HG02763 (cell line): ENCODE measurements at regions not wholly inside any gene's neighbourhood (a gene's known extent, or its start where the extent isn't known, plus 50 kb on each side); places are given as distances from the start of the nearest gene placed in this dataset.

Source experiments
- ATAC-seq: cut with Tn5 transposase; IDR thresholded peaks from one replicate; pipeline ENCODE4 v1.9.1; 2021; ENCODE audit warnings: mild to moderate bottlenecking, moderate library complexity; ENCODE audit not compliant: unreplicated experiment

DNA sequence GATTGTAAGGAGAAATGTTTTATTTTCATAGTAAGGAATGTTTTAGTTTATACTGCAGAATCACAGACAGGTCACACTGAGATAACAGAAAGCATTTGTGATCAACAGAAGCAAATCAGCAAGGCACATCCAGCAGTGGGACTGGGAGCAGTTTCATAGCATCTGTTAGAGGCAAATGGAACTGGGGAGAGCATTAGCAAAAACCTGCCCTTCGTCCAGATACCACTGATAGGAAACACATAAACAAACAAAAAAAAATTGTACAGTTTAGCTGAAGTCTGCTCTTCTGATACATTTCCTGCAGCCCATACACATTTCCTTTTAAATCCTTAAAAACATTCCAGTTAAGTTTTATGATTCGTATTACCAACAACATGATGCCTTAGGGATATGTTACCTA is 374.3 kb downstream of the PCDH7 start:
- ATAC-seq = no peak

DNA sequence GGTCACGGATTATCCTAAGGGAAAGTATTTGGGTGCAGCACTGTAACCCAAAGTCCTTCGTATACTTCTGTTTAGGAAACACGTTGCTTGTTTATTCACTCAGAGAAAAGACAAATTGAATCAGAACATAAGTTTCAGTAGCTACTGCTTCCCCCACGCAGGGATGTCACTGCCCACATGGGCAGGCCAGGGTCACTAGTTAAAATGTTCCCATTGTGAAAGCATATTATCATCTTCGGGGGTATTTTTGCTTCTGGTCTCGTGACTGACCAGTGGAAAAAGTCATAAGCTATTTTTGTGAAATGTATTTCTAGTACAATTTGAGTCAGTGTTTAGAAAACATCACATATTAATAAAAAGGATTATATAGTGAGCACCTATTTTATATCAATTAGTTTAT is 377.8 kb downstream of the PCDH7 start:
- ATAC-seq = no peak

DNA sequence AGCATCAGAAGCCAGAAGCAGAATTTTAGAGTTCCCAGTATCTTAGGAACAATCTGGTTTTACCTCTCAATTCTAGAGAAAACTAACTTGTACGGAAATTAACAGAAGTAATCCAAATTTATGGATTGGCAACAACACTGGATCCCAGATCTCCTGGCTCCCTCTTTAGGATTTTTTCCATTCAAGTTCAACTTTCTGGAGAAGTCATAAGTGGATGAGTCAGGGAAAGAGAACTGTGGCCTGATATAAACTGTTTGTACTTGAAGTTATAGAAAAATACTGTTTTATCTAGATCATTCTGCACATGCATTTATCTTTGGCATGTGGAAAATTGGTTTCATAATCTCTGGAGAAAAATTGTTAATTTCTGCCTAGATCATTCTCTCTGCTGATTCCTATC is 380.4 kb downstream of the PCDH7 start:
- no peak for ATAC-seq

- no peak for ATAC-seq
Measured at GRCh38 chr4:31104043-31104442, 383.9 kb downstream of the PCDH7 start.

DNA sequence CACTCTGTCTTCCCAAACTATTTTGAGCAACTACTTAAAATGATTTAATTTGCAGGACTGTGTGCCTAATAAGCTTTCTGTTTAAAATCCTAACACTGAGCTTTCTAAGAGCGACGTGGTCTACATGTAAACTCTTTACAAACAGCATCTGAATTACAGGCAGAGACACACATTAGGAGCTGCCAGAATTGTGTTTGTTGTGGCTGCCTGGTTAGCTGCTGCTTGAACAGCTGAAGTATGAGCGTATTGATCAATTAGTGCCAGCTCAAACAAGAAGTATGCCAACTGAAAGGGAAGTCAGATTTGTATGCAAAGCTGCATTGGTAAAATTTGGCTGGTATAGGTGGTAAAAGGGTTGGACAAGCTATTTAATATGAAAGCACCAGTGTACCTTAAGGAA is 384.4 kb downstream of the PCDH7 start:
- no peak for ATAC-seq

DNA sequence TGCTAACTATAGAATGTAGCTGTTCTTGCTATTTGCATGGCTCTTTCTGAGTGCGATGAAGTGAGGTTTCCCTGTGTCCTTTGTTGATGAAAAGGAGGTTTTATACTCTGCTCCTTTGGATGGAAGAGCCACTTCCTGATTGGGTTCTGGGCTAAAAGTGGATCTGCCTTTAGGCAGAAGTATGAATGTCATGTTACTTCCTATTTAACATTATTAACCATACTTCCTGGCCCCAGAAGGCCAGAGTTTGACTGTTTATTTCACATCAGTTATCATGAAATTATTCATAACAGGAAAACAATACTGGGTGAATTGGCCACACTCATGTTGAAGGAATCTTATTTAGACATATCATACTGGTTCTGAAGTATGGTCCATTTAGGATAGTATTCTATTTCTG is 386.2 kb downstream of the PCDH7 start:
- ATAC-seq = no peak

DNA sequence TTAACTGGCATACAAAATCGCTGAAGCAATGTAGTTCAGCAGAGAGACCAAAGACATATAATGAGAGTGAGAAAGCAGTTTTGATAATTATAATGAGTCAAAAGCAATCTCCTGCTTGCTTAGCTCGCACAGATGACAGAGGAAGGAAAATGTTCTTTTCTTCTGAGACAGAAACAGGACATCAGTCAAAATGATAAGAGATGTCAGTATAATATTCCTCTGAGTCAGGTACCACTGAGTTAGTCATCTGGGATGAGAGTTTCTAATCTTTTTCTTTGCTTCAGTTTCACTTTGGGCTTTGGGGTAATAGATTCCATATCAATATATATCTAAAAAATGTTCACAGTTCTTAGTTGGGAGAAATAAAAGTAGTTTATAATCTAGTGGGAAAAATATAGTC is 387.2 kb downstream of the PCDH7 start:
- ATAC-seq = no peak

GRCh38 chr4:31108762-31109161 is 388.6 kb downstream of the PCDH7 start:
- no peak for ATAC-seq

DNA sequence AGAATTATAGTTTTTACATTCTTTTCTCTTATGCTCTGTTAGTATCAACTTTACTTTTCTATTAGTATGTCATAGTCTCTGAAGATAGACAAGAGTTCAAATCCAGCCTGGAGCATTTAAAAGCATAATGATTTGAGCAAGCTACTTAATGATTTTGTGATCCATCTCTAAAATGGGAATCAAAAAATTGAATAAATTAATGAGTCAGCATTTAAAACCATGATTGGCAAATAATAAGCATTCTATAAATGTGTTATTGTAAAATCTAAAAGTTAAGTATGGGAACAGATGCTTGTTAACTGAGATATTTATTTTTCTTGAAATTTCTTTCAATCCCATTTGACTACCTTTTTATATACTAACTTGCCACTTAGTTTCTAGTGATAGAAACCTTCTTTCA is 391.6 kb downstream of the PCDH7 start:
- no peak for ATAC-seq

DNA sequence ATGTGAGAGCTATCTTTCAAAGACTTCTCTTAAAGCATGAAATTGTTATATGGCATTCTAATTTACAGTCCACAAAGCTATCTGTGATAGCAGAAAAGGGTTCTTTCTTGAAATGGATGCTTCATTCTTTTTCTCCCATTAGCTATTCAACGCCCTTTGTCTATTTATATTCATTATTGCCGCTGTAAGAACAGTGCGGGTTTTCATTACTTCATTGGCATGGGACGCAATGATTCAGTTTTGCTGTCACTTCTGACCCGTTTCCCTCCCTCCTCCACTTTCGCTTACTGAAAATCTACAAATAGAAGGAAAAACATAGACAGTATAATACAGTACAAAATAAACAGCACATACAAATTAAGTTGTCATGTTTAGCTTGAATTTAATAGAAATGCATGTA is 394.6 kb downstream of the PCDH7 start:
- ATAC-seq = no peak

- ATAC-seq = no peak
Measured at GRCh38 chr4:31124008-31124585, 403.9 kb downstream of the PCDH7 start.

DNA sequence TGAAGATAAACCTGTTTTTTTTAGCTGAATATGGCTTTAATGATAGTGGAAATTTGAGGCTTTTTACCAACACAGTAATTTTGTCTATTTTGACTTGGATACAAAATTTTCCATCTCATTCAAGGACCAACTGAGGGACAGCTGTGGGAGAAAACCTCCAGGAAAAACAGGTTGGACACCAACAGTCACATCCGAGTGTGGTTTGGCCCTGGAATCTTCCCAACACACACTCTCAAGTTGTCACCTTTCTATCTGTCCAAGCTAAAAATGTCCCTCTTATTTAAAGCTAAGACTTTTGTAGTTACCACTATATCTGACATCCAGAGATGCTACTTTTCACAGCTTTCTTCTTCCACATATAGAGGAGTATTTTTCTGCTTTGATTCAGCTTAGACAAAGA is 404.9 kb downstream of the PCDH7 start:
- ATAC-seq = no peak

- no peak for ATAC-seq
Measured at GRCh38 chr4:31125496-31125895, 405.3 kb downstream of the PCDH7 start.

DNA sequence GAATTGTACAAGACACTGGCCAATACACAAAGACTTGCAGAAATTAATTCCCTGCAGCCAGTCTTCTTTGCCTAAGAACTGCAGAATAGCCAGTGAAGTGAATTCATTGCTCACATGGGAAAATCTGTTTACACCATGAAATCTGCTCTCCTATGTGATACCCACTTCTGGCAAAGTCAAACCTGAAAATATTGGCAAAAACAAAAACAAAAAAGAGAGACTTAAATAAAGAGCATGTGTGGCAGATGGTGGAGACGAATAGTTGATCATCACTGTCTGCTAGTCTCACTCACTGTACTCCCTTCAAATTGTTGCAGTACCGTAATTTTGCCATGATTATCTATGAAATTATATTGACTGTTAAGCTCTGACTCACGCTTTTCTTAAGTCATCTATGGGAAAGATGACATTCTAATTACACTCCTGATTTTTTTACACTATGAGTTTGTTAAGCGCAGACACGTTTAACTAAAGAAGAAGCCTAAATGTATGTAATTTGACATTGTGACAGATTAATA is 406.8 kb downstream of the PCDH7 start:
- ATAC-seq = no peak

DNA sequence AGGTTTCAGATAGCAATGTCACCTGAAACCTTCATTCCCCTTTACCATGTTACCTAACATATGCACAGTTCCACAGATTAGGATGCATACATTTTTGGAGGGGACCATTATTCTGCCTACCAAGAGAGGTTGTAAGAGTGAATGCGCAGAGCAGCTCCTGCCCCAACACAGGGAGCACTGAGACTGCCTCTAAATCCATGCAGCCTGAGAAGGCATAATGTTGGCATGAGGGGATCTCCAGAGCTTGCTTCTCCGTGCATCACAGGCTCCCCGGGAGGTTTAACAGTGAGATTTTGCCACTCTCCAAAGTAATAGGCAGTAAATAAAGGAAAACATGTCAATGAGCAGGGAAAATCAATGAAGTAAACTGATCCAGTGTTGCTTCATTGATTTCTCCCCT is 410.8 kb downstream of the PCDH7 start:
- ATAC-seq = no peak

DNA sequence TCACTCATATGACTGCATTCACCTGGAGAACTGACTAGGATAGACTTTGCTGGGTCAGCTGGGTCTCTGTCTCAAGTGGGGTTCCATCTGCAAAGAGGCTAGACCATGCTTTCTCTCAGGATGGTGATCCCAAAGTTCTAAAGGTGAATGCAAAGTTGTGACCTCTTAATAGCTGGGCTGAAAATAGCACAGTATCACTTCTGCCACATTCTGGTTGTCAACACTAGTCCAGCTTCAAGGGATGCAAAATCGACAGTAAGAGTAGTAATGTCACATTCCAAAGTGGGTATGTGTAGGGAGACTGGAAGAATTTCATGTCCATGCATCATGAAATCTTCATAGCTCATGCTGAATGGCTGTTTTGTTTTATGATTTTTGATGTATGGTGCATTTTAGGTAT is 414.6 kb downstream of the PCDH7 start:
- no peak for ATAC-seq

- ATAC-seq = no peak
Measured at GRCh38 chr4:31139767-31140166, 419.6 kb downstream of the PCDH7 start.

GRCh38 chr4:31141095-31141831 is 421.1 kb downstream of the PCDH7 start:
- no peak for ATAC-seq

DNA sequence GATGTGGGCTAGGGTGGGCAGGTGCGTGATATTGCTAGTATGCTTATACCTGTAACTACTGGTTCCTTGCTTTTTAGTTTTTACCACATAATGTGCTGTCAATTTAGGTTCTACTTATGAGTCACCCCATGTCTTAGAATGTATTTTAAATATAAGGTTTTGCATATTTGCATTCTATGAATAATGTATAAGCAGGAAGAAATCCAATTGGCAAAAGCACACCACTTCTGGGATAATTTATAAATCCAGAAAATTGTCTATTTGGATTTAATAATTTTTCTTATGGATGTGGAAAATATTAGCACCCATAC is 421.6 kb downstream of the PCDH7 start:
- no peak for ATAC-seq

DNA sequence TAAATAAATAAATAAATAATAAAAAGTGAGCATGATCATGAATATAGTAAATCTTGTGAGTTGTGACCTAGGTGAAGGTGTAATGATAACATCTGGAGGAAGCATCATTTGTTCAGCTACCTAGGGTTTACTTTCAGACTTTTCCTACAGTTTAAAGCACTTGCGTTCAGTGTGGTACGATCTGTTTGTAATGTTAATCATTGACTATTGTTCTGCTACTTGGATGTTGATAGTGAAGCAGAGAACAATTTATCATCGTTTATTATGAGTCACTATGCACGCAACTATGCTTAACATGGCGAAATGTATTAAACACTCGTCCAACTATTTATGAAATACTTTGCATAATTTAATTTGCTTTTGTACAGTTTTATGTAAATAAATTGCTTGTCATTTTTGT is 426.2 kb downstream of the PCDH7 start:
- ATAC-seq = no peak

GRCh38 chr4:31148990-31149389 is 428.8 kb downstream of the PCDH7 start:
- no peak for ATAC-seq

DNA sequence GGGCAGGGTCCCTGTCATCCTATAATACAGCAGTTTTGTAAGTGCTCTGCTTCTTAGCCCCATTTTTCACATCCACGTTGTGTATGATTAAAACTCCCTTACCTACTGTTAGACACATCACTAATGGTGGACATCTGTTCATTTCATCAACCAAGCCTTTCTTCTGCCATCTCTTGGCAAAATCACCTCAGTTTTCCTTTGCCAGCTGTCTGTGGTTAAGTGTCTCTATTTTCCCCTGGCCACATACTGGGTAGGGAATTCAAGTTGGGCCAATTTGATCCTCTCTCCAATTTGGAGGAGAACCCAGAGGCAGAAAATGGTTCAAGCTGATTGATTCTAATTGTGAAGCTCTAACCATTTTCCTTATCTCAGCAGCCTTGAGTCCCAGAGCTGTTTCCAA is 436.1 kb downstream of the PCDH7 start:
- ATAC-seq = no peak

GRCh38 chr4:31160146-31160545 is 440.0 kb downstream of the PCDH7 start:
- ATAC-seq = no peak
